Neutrophil (primary cell): ENCODE measurements at regions not wholly inside any gene's neighbourhood (a gene's known extent, or its start where the extent isn't known, plus 50 kb on each side); places are given as distances from the start of the nearest gene placed in this dataset.
"Not testable (repeated sequence)": the region's sequence is repeated elsewhere in the genome, so short reads cannot be mapped to it uniquely, and the experiment has no call there.

ENCODE experiments used
- H3K27ac ChIP-seq: fragments of 200-600 bp; sonication (generic); 2 replicates; pipeline ENCODE4 v1.5.1; 2016; ENCODE audit warnings: mild to moderate bottlenecking, moderate library complexity
- H3K27me3 ChIP-seq: fragments of 200-600 bp; sonication (generic); 2 replicates; pipeline ENCODE4 v1.6.0; 2016; ENCODE audit warnings: mild to moderate bottlenecking
- H3K36me3 ChIP-seq: fragments of 200-600 bp; sonication (generic); 2 replicates; pipeline ENCODE4 v1.5.1; 2017
- H3K4me1 ChIP-seq, 2 experiments: fragments of 200-600 bp in 1 of 2; sonication (generic) in 1 of 2; 1 replicate in 1 of 2; 2 replicates in 1 of 2; pipeline versions ENCODE4 v1.5.1 to v1.6.1; 2013 to 2016; ENCODE audit warnings: low read depth in 1 of 2, low read length in 1 of 2, mild to moderate bottlenecking in 1 of 2, moderate library complexity in 1 of 2; ENCODE audit not compliant: control insufficient read depth in 1 of 2, insufficient read depth in 1 of 2
- H3K4me3 ChIP-seq, 2 experiments: fragments of 200-600 bp in 1 of 2; sonication (generic) in 1 of 2; 1 replicate in 1 of 2; 2 replicates in 1 of 2; pipeline ENCODE4 v1.5.1; 2013 to 2016; ENCODE audit warnings: low read depth in 1 of 2, low read length in 1 of 2, mild to moderate bottlenecking in 1 of 2, moderate library complexity in 1 of 2
- H3K9me3 ChIP-seq: fragments of 200-600 bp; sonication (generic); 2 replicates; pipeline ENCODE4 v1.5.1; 2016
- TF ChIP-seq, protein P1 (sequence below): fragments of 200-600 bp; sonication (generic); IDR thresholded peaks from 2 replicates; pipeline ENCODE4 v1.5.1; 2016; ENCODE audit warnings: antibody characterized with exemption

DNA sequence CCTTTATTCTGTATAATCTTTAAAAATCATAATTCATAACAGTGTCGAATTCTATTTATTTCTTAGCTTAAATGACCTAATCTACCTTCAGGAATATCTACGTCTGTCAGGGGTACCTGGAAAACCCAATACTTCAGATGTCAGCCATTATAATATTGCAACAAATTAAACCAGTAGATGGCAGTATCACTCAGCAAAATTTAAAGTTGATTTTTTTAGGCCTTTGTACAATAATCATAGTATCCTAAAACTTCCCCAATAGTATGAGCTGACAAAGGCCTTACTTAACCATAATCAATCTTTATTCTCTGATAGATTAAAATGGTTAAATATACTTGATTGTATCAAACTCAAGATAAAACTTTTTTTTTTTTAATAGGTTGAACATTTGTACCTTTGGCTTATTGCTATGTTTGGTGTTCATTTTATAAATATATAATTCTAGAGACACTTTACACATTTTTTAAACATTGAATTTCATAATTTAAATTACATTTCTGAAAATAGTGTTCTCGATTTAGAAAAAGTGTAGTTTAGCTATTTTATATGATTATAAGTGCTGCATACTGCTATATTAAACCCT, 830.2 kb upstream of the SPRY2 start:
- Histone ChIP-seq H3K4me1 (no peaks in the 10 kb centered on the region), H3K27ac (no peak overlapping the region), H3K4me3 (no peak overlapping the region), H3K27me3 (no peaks in the 10 kb centered on the region), H3K36me3 (no peaks in the 10 kb centered on the region), H3K9me3 (no peaks in the 10 kb centered on the region)
- TF ChIP-seq, protein P1, sequence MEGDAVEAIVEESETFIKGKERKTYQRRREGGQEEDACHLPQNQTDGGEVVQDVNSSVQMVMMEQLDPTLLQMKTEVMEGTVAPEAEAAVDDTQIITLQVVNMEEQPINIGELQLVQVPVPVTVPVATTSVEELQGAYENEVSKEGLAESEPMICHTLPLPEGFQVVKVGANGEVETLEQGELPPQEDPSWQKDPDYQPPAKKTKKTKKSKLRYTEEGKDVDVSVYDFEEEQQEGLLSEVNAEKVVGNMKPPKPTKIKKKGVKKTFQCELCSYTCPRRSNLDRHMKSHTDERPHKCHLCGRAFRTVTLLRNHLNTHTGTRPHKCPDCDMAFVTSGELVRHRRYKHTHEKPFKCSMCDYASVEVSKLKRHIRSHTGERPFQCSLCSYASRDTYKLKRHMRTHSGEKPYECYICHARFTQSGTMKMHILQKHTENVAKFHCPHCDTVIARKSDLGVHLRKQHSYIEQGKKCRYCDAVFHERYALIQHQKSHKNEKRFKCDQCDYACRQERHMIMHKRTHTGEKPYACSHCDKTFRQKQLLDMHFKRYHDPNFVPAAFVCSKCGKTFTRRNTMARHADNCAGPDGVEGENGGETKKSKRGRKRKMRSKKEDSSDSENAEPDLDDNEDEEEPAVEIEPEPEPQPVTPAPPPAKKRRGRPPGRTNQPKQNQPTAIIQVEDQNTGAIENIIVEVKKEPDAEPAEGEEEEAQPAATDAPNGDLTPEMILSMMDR = no peak

DNA sequence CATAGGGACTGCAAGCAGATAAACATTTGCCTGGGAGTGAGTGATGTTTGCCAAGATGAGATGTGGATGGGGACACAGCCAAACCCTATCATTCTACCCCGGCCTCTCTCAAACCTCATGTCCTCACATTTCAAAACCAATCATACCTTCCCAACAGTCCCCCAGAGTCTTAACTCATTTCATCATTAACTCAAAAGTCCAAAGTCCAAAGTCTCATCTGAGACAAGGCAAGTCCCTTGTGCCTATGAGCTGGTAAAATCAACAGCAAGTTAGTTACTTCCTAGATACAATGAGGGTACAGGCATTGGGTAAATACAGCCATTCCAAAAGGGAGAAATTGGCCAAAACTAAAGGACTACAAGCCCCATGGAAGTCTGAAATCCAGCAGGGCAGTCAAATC, 822.9 kb upstream of the SPRY2 start:
- H3K36me3 ChIP-seq, H3K4me1 ChIP-seq, H3K4me3 ChIP-seq, H3K9me3 ChIP-seq, H3K27me3 ChIP-seq, H3K27ac ChIP-seq: not testable (repeated sequence)

DNA sequence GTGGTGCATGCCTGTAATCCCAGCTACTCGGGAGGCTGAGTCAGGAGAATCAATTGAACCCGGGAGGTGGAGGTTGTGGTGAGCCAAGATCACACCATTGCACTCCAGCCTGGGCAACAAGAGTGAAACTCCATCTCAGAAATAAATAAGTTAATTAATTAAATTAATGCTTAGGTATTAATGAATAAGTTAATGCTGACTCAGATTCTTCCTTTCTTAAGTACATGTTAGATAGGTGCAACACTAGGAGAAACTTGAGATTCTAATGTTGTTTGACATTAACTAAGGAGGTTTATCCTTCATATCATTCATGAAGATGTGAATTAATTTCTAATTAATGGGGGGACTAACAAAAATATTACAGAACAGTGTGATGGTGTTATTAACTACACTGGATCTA, 812.6 kb upstream of the SPRY2 start:
- H3K36me3 ChIP-seq = no peaks in the 10 kb centered on the region
- H3K4me3 ChIP-seq = no peak overlapping the region
- TF ChIP-seq, protein P1 = no peak

DNA sequence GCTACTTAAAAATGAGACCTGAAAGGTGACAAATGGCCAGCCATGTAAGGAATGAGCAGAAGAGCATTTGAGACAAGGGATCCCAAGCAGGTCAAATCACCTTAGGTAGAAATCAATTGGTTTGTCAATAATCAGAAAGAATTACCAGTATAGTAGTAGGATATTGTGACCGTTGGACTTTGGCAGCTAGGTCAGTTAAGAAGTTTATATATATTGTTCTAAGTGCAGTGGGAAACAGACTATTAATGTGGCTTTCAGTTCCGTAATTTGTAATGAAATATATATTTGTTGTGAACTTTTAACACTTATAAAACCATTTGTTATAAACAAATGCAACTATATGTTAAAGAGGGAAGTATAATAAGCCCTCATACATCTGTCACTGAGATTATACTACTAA, 807.9 kb upstream of the SPRY2 start:
- H3K4me1 ChIP-seq = no peaks in the 10 kb centered on the region
- no peaks in the 10 kb centered on the region for H3K27me3 ChIP-seq
- TF ChIP-seq, protein P1 = no peak

More for the DNA sequence above, 812.6 kb upstream of the SPRY2 start:
- H3K27ac ChIP-seq = no peak overlapping the region
- no peaks in the 10 kb centered on the region for H3K4me1 ChIP-seq
- no peaks in the 10 kb centered on the region for H3K9me3 ChIP-seq
- H3K27me3 ChIP-seq = no peaks in the 10 kb centered on the region

DNA sequence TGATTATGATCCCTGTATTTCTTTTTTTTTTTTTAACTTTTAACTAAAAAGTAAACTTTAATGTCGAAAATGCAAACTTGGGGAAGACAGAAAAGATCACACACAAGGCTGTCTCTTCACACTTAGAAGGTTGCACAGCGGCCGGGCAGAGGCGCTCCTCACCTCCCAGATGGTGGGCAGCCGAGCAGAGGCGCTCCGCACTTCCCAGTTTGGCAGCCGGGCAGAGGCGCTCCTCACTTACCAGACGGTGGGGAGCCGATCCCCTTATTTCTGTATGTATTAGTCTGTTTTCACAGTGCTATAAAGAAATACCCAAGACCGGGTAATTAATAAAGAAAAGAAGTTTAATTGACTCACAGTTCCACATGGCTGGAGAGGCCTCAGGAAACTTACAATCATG, 805.6 kb upstream of the SPRY2 start:
- H3K36me3 ChIP-seq, H3K9me3 ChIP-seq, H3K4me1 ChIP-seq, H3K4me3 ChIP-seq, H3K27ac ChIP-seq, H3K27me3 ChIP-seq: not testable (repeated sequence)

More for the DNA sequence above, 807.9 kb upstream of the SPRY2 start:
- Histone ChIP-seq H3K36me3 (no peaks in the 10 kb centered on the region), H3K9me3 (no peaks in the 10 kb centered on the region), H3K4me3 (no peak overlapping the region), H3K27ac (no peak overlapping the region)

DNA sequence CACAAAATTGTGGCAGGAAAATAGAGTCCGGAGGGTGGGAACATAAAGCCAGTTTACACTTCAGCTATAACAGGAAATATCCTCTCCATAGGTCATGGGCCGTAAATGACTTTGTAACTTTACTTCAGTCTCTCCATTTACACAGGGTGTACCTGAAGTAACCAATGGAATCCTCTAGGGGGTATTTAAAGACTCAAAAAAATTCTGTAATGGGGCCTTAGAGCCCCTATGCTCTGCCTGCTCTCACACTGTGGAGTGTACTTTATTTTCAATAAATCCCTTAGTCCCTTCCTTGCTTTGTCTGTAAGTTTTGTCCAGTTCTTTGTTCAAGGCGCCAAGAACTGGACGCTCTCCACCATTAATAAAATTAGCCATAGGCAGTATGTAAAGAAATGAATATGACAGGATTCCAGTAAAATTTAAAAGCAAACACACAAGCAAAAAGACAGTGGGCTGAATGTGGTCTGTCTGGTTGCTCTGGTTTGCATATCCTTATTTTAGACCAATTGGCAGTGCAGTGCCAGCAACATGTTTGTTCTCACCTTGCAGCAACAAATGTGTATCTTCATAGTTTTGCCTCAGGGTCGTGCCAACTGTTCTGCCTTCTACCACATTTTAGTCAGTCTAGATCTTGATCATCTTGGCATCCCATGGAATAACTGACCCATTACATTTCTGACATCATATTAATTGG, 801.5 kb upstream of the SPRY2 start:
- Histone ChIP-seq H3K9me3 (no peaks in the 10 kb centered on the region), H3K36me3 (no peaks in the 10 kb centered on the region), H3K4me1 (no peaks in the 10 kb centered on the region), H3K27ac (no peak overlapping the region), H3K4me3 (no peak overlapping the region), H3K27me3 (no peaks in the 10 kb centered on the region)
- TF ChIP-seq, protein P1 = no peak
